ENCODE measurements at regions not wholly inside any gene's neighbourhood (a gene's known extent, or its start where the extent isn't known, plus 50 kb on each side); places are given as distances from the start of the nearest gene placed in this dataset.

GRCh38 chr13:68386808-68387207 is 1156.7 kb upstream of the PCDH9 start:
- Histone ChIP-seq H3K27me3 (ENCODE audit: control insufficient read depth in 4 of 4, insufficient read depth in 4 of 4, low read length in 3 of 4) (peaks cover 0 to 2% (median 0%) of the 10 kb centered on the region in 4 donors), H3K9me3 (ENCODE audit: control insufficient read depth in 4 of 4, low read length in 3 of 4) (no peaks in the 10 kb centered on the region), H3K36me3 (ENCODE audit: control insufficient read depth in 4 of 4, insufficient read depth in 3 of 4, low read depth in 1 of 4, low read length in 3 of 4) (no peaks in the 10 kb centered on the region), H3K27ac (ENCODE audit: low read depth in 1 of 2, low read length in 2 of 2) (no peak overlapping the region), H3K4me1 (ENCODE audit: control insufficient read depth in 4 of 4, insufficient read depth in 4 of 4, low read length in 3 of 4) (no peaks in the 10 kb centered on the region), H3K4me3 (ENCODE audit: low read depth in 1 of 3, low read length in 3 of 3) (no peak overlapping the region), H3K9ac (ENCODE audit: low read depth in 1 of 2, low read length in 2 of 2) (no peak overlapping the region)
- 88% methylated on average over 3 of the region's 3 CpGs for WGBS
- no peak for DNase-seq (ENCODE audit: low spot score)
- TF ChIP-seq HNF4A (conservative IDR thresholded peaks at IDR 0.05): no peak
- no peak for TF ChIP-seq JUND (IDR thresholded peaks at IDR 0.05)
- no peak for TF ChIP-seq MAX (IDR thresholded peaks at IDR 0.05)
- no peak for TF ChIP-seq ATF3 (IDR thresholded peaks at IDR 0.05)
- no peak for TF ChIP-seq ZBTB33 (IDR thresholded peaks at IDR 0.05)
- no peak for TF ChIP-seq FOXA2 (IDR thresholded peaks at IDR 0.05)
- no peak for TF ChIP-seq REST (IDR thresholded peaks at IDR 0.05)
- no peak for TF ChIP-seq TAF1 (conservative IDR thresholded peaks at IDR 0.05)
- no peak for TF ChIP-seq CTCF (IDR thresholded peaks at IDR 0.05; ENCODE audit: low read depth, low read length, missing input control)
- no peak for TF ChIP-seq HNF4G (IDR thresholded peaks at IDR 0.05)
- no peak for TF ChIP-seq RXRA (IDR thresholded peaks at IDR 0.05)
- TF ChIP-seq NR2F2 (IDR thresholded peaks at IDR 0.05): no peak
- TF ChIP-seq YY1 (IDR thresholded peaks at IDR 0.05): no peak

- H3K9ac ChIP-seq (ENCODE audit: low read depth in 1 of 2, low read length in 2 of 2): no peak overlapping the region
- TF ChIP-seq HNF4G (IDR thresholded peaks at IDR 0.05) (no peak), SP1 (IDR thresholded peaks at IDR 0.05) (no peak), ZBTB33 (IDR thresholded peaks at IDR 0.05) (no peak), ATF3 (IDR thresholded peaks at IDR 0.05) (no peak), FOXA2 (IDR thresholded peaks at IDR 0.05) (no peak), YY1 (IDR thresholded peaks at IDR 0.05) (no peak)
- no peak for DNase-seq (ENCODE audit: low spot score)
Observed at GRCh38 chr13:68380041-68380973, 1150.2 kb upstream of the PCDH9 start.

More at GRCh38 chr13:68380041-68380973, 1150.2 kb upstream of the PCDH9 start:
- H3K4me1 ChIP-seq (ENCODE audit: control insufficient read depth in 4 of 4, insufficient read depth in 4 of 4, low read length in 3 of 4): no peaks in the 10 kb centered on the region
- H3K27ac ChIP-seq (ENCODE audit: low read depth in 1 of 2, low read length in 2 of 2): no peak overlapping the region
- H3K36me3 ChIP-seq (ENCODE audit: control insufficient read depth in 4 of 4, insufficient read depth in 3 of 4, low read depth in 1 of 4, low read length in 3 of 4): no peaks in the 10 kb centered on the region
- no peaks in the 10 kb centered on the region for H3K27me3 ChIP-seq (ENCODE audit: control insufficient read depth in 4 of 4, insufficient read depth in 4 of 4, low read length in 3 of 4)
- H3K4me3 ChIP-seq (ENCODE audit: low read depth in 1 of 3, low read length in 3 of 3): no peak overlapping the region
- H3K9me3 ChIP-seq (ENCODE audit: control insufficient read depth in 4 of 4, low read length in 3 of 4): no peaks in the 10 kb centered on the region
- WGBS: 41% methylated on average over 6 of the region's 6 CpGs
